Memory B cell (primary cell): ENCODE measurements at regions not wholly inside any gene's neighbourhood (a gene's known extent, or its start where the extent isn't known, plus 50 kb on each side); places are given as distances from the start of the nearest gene placed in this dataset.

Source experiments
- ATAC-seq: fragments of 150-1000 bp; cut with Tn5 transposase; 2 replicates; pipeline ENCODE4 v1.10.0; 2021; ENCODE audit warnings: low read depth, mild to moderate bottlenecking, moderate library complexity
- DNase-seq, 2 donors: peaks; one replicate each; pipeline ENCODE4 v3.0.0; 2022; ENCODE audit warnings: low spot score in 2 of 2
- H3K27ac Mint-ChIP-seq: one replicate; pipeline ENCODE4 v1.8.0; 2022; ENCODE audit warnings: mild to moderate bottlenecking, moderate library complexity, mixed read lengths
- H3K27me3 Mint-ChIP-seq: one replicate; pipeline ENCODE4 v1.8.0; 2022; ENCODE audit warnings: mixed read lengths
- H3K36me3 Mint-ChIP-seq: one replicate; pipeline ENCODE4 v1.8.0; 2022; ENCODE audit warnings: mild to moderate bottlenecking, mixed read lengths
- H3K4me1 Mint-ChIP-seq: one replicate; pipeline ENCODE4 v1.8.0; 2022; ENCODE audit warnings: mixed read lengths
- H3K4me3 Mint-ChIP-seq: one replicate; pipeline ENCODE4 v1.8.0; 2022; ENCODE audit warnings: mild to moderate bottlenecking, moderate library complexity, mixed read lengths
- H3K9me3 Mint-ChIP-seq: one replicate; pipeline ENCODE4 v1.8.0; 2022; ENCODE audit warnings: mixed read lengths

DNA sequence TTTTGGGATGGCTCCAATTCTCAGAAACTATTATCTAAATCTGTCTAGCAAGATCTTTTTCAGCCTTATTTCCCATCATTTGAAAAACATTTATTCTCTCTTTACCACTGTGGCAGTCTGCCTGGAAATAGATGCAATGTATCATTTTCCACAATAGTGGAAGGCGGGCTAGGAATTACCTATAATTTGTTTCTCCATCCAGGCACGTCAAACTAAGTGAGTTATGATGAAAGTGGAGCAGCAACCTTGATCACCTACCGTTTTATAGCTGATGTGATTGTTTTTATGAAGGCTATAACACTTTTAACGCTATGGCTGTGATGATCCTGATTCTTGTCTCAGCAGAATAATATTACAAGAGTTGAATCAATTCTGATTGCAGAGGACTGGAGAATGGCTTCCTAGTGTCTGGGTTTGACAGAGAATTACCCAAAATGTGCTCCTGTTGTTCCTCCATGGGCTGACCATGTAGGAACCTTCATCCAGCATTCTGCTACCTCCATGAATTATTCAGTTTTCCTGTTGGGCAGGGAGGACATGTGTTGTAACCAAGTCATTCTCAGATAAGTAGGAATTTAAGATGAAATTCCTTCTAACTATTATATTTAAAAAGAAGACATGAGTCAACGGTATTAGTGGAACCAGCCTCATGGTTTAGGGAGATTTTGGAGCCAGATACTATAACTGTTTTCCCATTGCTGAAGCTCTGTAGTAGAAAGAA is 231.5 kb upstream of the SGO1 start:
- Mint-ChIP-seq H3K4me3 (no peak overlapping the region), H3K27ac (no peak overlapping the region), H3K36me3 (no peaks in the 10 kb centered on the region), H3K4me1 (no peaks in the 10 kb centered on the region), H3K9me3 (no peaks in the 10 kb centered on the region), H3K27me3 (no peaks in the 10 kb centered on the region)
- ATAC-seq (no peak), DNase-seq (no peak)

GRCh38 chr3:20406611-20407011 is 220.6 kb upstream of the SGO1 start:
- Mint-ChIP-seq H3K36me3 (peaks cover 8% of the 10 kb centered on the region), H3K4me3 (no peak overlapping the region), H3K27me3 (no peaks in the 10 kb centered on the region), H3K9me3 (no peaks in the 10 kb centered on the region), H3K4me1 (no peaks in the 10 kb centered on the region), H3K27ac (no peak overlapping the region)
- DNase-seq (no peak), ATAC-seq (no peak)

- DNase-seq = no peak
- Mint-ChIP-seq H3K4me1 (no peaks in the 10 kb centered on the region), H3K9me3 (no peaks in the 10 kb centered on the region), H3K27me3 (no peaks in the 10 kb centered on the region), H3K27ac (no peak overlapping the region), H3K36me3 (peaks cover 4% of the 10 kb centered on the region), H3K4me3 (no peak overlapping the region)
- ATAC-seq = no peak
Observed at GRCh38 chr3:20405744-20406143, 219.7 kb upstream of the SGO1 start.

DNA sequence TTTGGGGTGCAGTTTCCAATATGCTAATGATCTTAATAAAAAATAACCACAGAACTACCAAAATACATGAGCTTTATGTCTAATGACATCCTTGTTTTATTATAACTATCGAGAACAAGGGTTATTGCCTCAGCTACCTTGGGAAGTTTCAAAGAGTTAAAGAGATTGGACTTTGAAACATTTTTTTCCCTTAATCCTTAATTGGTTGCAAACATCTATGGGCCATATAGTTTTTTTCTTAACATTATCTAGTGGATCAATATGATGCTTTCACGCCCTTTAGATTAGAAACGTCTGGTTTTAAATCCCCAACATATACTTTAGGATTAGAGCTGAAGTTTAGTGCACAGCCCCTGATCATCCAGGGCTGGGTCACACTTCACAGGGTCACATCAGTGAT is 219.2 kb upstream of the SGO1 start:
- Mint-ChIP-seq H3K4me1 (no peaks in the 10 kb centered on the region), H3K9me3 (no peaks in the 10 kb centered on the region), H3K4me3 (no peak overlapping the region), H3K36me3 (peaks cover 4% of the 10 kb centered on the region), H3K27ac (no peak overlapping the region), H3K27me3 (no peaks in the 10 kb centered on the region)
- DNase-seq (no peak), ATAC-seq (no peak)

- DNase-seq = no peak
Observed at GRCh38 chr3:20404741-20405100, 218.7 kb upstream of the SGO1 start.

GRCh38 chr3:20403986-20404740 is 218.2 kb upstream of the SGO1 start:
- H3K4me1 Mint-ChIP-seq = no peaks in the 10 kb centered on the region
- no peak overlapping the region for H3K27ac Mint-ChIP-seq
- H3K4me3 Mint-ChIP-seq = no peak overlapping the region
- no peak for DNase-seq
- ATAC-seq = no peak
- H3K36me3 Mint-ChIP-seq = peaks cover under 1% of the 10 kb centered on the region
- no peaks in the 10 kb centered on the region for H3K9me3 Mint-ChIP-seq
- H3K27me3 Mint-ChIP-seq = no peaks in the 10 kb centered on the region

More at GRCh38 chr3:20404741-20405100, 218.7 kb upstream of the SGO1 start:
- Mint-ChIP-seq H3K4me3 (no peak overlapping the region), H3K27me3 (no peaks in the 10 kb centered on the region), H3K4me1 (no peaks in the 10 kb centered on the region), H3K36me3 (peaks cover 4% of the 10 kb centered on the region), H3K9me3 (no peaks in the 10 kb centered on the region), H3K27ac (no peak overlapping the region)
- no peak for ATAC-seq

DNA sequence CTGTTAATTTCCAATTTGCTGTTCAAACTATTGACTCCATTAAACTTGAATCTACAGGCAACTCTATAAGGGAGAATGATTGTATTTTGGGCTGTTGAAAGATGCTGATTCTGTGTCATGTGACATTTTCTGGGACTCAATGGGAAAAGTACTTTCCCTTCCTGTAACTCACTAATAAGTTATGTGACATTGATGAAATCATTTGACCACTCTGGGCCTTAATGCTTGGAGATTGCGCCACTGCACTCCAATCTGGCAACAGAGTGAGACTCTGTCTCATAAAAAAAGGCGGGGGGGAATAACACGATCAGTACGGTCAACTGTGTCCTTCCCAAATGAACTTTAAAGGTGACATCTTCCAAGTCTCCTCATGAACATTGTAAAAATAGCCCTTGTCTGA is 215.2 kb upstream of the SGO1 start:
- H3K36me3 Mint-ChIP-seq = peaks cover 1% of the 10 kb centered on the region
- no peaks in the 10 kb centered on the region for H3K27me3 Mint-ChIP-seq
- H3K27ac Mint-ChIP-seq = no peak overlapping the region
- ATAC-seq = no peak
- H3K4me1 Mint-ChIP-seq = no peaks in the 10 kb centered on the region
- no peaks in the 10 kb centered on the region for H3K9me3 Mint-ChIP-seq
- DNase-seq = no peak
- no peak overlapping the region for H3K4me3 Mint-ChIP-seq

DNA sequence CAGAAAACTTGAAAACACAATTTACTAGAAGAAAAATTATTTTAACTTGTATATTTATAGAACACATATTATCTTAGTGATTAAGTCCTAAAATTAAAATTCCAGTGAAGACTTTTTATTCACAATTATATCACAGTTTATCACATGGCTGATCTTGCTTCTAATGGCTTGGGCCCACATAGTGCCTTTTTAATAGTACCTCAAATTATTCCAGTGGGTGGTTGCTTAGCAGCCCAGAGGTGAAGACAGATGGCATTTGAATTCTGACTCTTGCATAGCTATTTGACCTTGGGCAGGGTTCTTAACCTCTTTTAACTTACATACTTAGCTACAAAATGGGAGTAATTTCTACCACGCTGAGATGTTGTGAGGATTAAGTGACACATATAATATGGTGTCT is 214.7 kb upstream of the SGO1 start:
- Mint-ChIP-seq H3K9me3 (no peaks in the 10 kb centered on the region), H3K4me3 (no peak overlapping the region), H3K27ac (no peak overlapping the region), H3K4me1 (no peaks in the 10 kb centered on the region), H3K36me3 (peaks cover 1% of the 10 kb centered on the region), H3K27me3 (no peaks in the 10 kb centered on the region)
- DNase-seq (no peak), ATAC-seq (no peak)

DNA sequence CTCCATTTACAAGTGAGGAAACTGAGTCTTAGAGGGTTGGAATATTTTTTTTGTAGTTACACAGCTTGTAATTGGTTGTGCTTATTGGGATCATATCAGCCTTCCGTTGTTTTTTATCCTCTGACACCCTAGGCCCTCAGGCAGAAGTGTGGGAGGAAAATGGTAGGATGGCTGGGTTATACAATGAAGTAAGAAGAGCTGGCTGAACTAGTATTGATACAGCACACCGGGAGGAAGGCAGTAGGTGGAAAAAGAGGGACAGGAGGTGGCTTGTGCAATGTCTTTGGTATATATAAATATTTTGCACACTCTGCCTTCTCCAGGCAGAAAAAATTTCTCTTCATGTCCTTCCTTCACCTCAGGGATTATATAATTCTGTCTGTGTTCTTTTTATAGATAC is 214.3 kb upstream of the SGO1 start:
- Mint-ChIP-seq H3K27me3 (no peaks in the 10 kb centered on the region), H3K9me3 (peaks cover 1% of the 10 kb centered on the region), H3K4me1 (no peaks in the 10 kb centered on the region), H3K27ac (no peak overlapping the region), H3K4me3 (no peak overlapping the region), H3K36me3 (peaks cover 1% of the 10 kb centered on the region)
- no peak for DNase-seq
- ATAC-seq = no peak

DNA sequence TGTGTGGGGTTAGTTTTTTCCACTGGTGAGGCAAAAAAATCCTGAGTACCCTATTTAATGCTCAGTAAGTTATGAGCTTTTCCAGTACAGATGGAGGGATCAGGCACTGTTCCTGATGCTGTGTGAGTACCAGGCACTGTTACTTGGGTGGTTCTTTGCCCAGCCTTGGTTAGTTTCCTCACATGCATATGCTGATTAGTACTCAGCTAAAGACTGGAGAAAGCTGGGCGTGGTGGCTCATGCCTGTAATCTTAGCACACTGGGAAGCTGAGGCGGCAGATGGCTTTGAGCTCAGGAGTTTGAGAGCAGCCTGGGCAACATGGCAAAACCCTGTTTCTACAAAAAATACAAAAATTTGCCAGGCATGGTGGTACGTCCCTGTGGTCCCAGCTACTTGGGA is 210.3 kb upstream of the SGO1 start:
- Mint-ChIP-seq H3K9me3 (peaks cover 9% of the 10 kb centered on the region), H3K27ac (no peak overlapping the region), H3K27me3 (no peaks in the 10 kb centered on the region), H3K4me1 (no peaks in the 10 kb centered on the region), H3K36me3 (peaks cover 8% of the 10 kb centered on the region), H3K4me3 (no peak overlapping the region)
- DNase-seq (no peak), ATAC-seq (no peak)

GRCh38 chr3:20395692-20396091 is 209.7 kb upstream of the SGO1 start:
- Mint-ChIP-seq H3K27me3 (no peaks in the 10 kb centered on the region), H3K4me1 (no peaks in the 10 kb centered on the region), H3K4me3 (no peak overlapping the region), H3K36me3 (peaks cover 8% of the 10 kb centered on the region), H3K27ac (no peak overlapping the region), H3K9me3 (peaks cover 9% of the 10 kb centered on the region)
- ATAC-seq (no peak), DNase-seq (no peak)

DNA sequence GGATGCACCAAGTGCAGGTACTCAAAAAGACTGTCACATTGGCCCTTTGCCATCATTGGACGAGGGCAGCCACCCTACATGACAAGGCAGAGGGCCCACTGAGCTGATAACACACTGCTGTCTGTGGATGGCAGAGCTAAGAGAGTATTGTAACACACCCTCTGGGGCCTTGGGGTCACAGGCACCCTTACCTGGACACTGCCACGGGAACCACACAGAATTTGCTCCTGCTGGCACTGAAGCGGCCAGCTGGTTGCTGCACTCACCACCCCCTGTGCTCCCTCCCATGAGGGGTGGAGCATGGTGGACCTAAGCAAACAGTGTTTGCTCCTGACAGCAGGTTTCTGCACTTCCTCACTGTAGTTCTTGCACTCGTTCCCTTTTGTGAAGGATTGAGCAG is 208.2 kb upstream of the SGO1 start:
- Mint-ChIP-seq H3K27ac (no peak overlapping the region), H3K9me3 (peaks cover 9% of the 10 kb centered on the region), H3K36me3 (peaks cover 8% of the 10 kb centered on the region), H3K27me3 (no peaks in the 10 kb centered on the region), H3K4me3 (no peak overlapping the region), H3K4me1 (no peaks in the 10 kb centered on the region)
- no peak for ATAC-seq
- DNase-seq = no peak

DNA sequence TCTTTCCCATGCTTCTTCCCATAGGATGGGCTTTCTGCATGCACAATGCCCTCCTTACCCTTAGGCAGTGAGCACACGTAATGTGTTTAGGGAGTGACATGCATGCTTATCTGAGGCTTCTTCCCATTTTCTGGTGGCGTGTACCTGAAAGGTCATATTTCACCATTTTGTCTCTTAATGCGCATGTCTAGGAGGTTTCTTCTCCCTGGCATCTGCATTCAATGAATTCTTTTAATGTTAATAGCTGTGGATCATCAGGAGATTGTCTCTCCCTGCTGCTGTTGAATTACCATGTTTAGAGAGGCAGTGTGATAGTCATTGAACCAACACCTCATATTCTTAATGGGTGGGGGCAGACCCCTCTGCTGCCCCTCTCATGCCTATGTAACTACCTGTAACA is 205.6 kb upstream of the SGO1 start:
- Mint-ChIP-seq H3K4me1 (no peaks in the 10 kb centered on the region), H3K36me3 (peaks cover 7% of the 10 kb centered on the region), H3K9me3 (peaks cover 9% of the 10 kb centered on the region), H3K27me3 (no peaks in the 10 kb centered on the region), H3K27ac (no peak overlapping the region), H3K4me3 (no peak overlapping the region)
- DNase-seq (no peak), ATAC-seq (no peak)

DNA sequence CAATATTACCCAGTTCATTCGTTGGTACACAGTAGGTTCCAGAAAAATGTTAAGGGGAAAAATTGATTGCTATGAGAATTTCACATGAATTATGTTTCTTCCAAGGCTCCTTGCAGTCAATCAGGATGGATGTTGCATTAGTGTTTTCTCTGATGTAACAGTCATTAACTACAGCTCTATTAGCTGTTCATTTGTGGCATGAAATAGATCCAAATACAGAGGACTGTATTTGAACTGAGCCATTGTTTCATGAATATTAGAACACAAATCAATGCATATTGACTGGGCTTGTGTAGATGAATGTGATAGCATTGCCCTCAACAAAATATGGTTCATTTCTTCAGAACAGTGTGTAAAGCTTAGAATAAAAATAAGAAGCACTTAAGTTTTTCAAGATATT is 203.0 kb upstream of the SGO1 start:
- H3K4me3 Mint-ChIP-seq = no peak overlapping the region
- peaks cover 4% of the 10 kb centered on the region for H3K9me3 Mint-ChIP-seq
- H3K27ac Mint-ChIP-seq = no peak overlapping the region
- H3K4me1 Mint-ChIP-seq = no peaks in the 10 kb centered on the region
- DNase-seq = no peak
- H3K27me3 Mint-ChIP-seq = no peaks in the 10 kb centered on the region
- H3K36me3 Mint-ChIP-seq = peaks cover 3% of the 10 kb centered on the region
- ATAC-seq = no peak

- Mint-ChIP-seq H3K4me3 (no peak overlapping the region), H3K27me3 (no peaks in the 10 kb centered on the region), H3K9me3 (no peaks in the 10 kb centered on the region), H3K27ac (no peak overlapping the region), H3K36me3 (peaks cover 2% of the 10 kb centered on the region), H3K4me1 (no peaks in the 10 kb centered on the region)
- DNase-seq (no peak), ATAC-seq (no peak)
Observed at GRCh38 chr3:20380295-20380694, 194.3 kb upstream of the SGO1 start.
